Nephron (organoid): ENCODE measurements at regions not wholly inside any gene's neighbourhood (a gene's known extent, or its start where the extent isn't known, plus 50 kb on each side); places are given as distances from the start of the nearest gene placed in this dataset.

Source experiments
- H3K27ac Mint-ChIP-seq, 3 experiments: 2 replicates each; pipeline ENCODE4 v1.8.0; 2020; ENCODE audit warnings: mixed read lengths in 3 of 3, mild to moderate bottlenecking in 2 of 3, moderate library complexity in 1 of 3
- H3K27me3 Mint-ChIP-seq: 2 replicates; pipeline ENCODE4 v1.8.0; 2021; ENCODE audit warnings: low read depth, mild to moderate bottlenecking, moderate library complexity, mixed read lengths
- H3K36me3 Mint-ChIP-seq: 2 replicates; pipeline ENCODE4 v1.8.0; 2020; ENCODE audit warnings: low read depth, mixed read lengths
- H3K4me1 Mint-ChIP-seq: 2 replicates; pipeline ENCODE4 v1.8.0; 2020; ENCODE audit warnings: mixed read lengths
- H3K4me3 Mint-ChIP-seq, 3 experiments: 2 replicates each; pipeline ENCODE4 v1.8.0; 2020; ENCODE audit warnings: mild to moderate bottlenecking in 3 of 3, mixed read lengths in 3 of 3, moderate library complexity in 2 of 3
- H3K9me3 Mint-ChIP-seq: 2 replicates; pipeline ENCODE4 v1.8.0; 2020; ENCODE audit warnings: mixed read lengths
- CTCF ChIP-seq, 3 experiments: fragments of 200-600 bp; sonication (generic); IDR thresholded peaks; one replicate each; pipeline ENCODE4 v1.5.0; 2021; ENCODE audit warnings: antibody characterized with exemption in 3 of 3; ENCODE audit not compliant: unreplicated experiment in 3 of 3

GRCh38 chr5:79876456-79876855 lies 114.6 kb downstream of the MTX3 start:
- peaks cover 32% of the 10 kb centered on the region for H3K27me3 Mint-ChIP-seq
- no peaks in the 10 kb centered on the region for H3K36me3 Mint-ChIP-seq
- H3K27ac Mint-ChIP-seq, result peak overlapping the region; percentile 1 to 58 (median 4)
- no peak overlapping the region for H3K4me3 Mint-ChIP-seq
- H3K9me3 Mint-ChIP-seq, result no peaks in the 10 kb centered on the region
- no peak for TF ChIP-seq CTCF (IDR thresholded peaks at IDR 0.05; ENCODE audit: unreplicated experiment in 3 of 3)
- H3K4me1 Mint-ChIP-seq, result peaks cover 39% of the 10 kb centered on the region

GRCh38 chr5:79875230-79875629 lies 115.8 kb downstream of the MTX3 start:
- Mint-ChIP-seq H3K4me3 (no peak overlapping the region), H3K27ac (peak overlapping the region in 1 of 3 experiments; percentile 49), H3K4me1 (peaks cover 43% of the 10 kb centered on the region), H3K36me3 (no peaks in the 10 kb centered on the region), H3K9me3 (no peaks in the 10 kb centered on the region), H3K27me3 (peaks cover 36% of the 10 kb centered on the region)
- TF ChIP-seq CTCF (IDR thresholded peaks at IDR 0.05; ENCODE audit: unreplicated experiment in 3 of 3), result no peak

GRCh38 chr5:79873187-79873586 lies 117.9 kb downstream of the MTX3 start:
- H3K27me3 Mint-ChIP-seq, result peaks cover 53% of the 10 kb centered on the region
- TF ChIP-seq CTCF (IDR thresholded peaks at IDR 0.05; ENCODE audit: unreplicated experiment in 3 of 3), result no peak
- peak overlapping the region in 1 of 3 experiments; percentile 84 for H3K27ac Mint-ChIP-seq
- H3K4me1 Mint-ChIP-seq, result peaks cover 43% of the 10 kb centered on the region
- H3K9me3 Mint-ChIP-seq, result peaks cover 4% of the 10 kb centered on the region
- no peak overlapping the region for H3K4me3 Mint-ChIP-seq
- no peaks in the 10 kb centered on the region for H3K36me3 Mint-ChIP-seq

GRCh38 chr5:79872291-79872690 lies 118.8 kb downstream of the MTX3 start:
- Mint-ChIP-seq H3K4me1 (peaks cover 43% of the 10 kb centered on the region), H3K27ac (peak overlapping the region; percentile 34 to 84 (median 75)), H3K4me3 (no peak overlapping the region), H3K27me3 (peaks cover 48% of the 10 kb centered on the region), H3K9me3 (peaks cover 4% of the 10 kb centered on the region), H3K36me3 (no peaks in the 10 kb centered on the region)
- TF ChIP-seq CTCF (IDR thresholded peaks at IDR 0.05; ENCODE audit: unreplicated experiment in 3 of 3), result no peak

GRCh38 chr5:79871364-79872120 lies 119.5 kb downstream of the MTX3 start:
- Mint-ChIP-seq H3K4me1 (peaks cover 39% of the 10 kb centered on the region), H3K4me3 (no peak overlapping the region)

More at GRCh38 chr5:79871364-79872120, 119.5 kb downstream of the MTX3 start:
- peaks cover 4% of the 10 kb centered on the region for H3K9me3 Mint-ChIP-seq
- peaks cover 48% of the 10 kb centered on the region for H3K27me3 Mint-ChIP-seq
- TF ChIP-seq CTCF (IDR thresholded peaks at IDR 0.05; ENCODE audit: unreplicated experiment in 3 of 3), result no peak
- peak overlapping the region; percentile 34 to 84 (median 75) for H3K27ac Mint-ChIP-seq
- no peaks in the 10 kb centered on the region for H3K36me3 Mint-ChIP-seq
